ENCODE measurements at regions not wholly inside any gene's neighbourhood (a gene's known extent, or its start where the extent isn't known, plus 50 kb on each side); places are given as distances from the start of the nearest gene placed in this dataset.

GRCh38 chr3:22199095-22199494, 448.1 kb upstream of the ZNF385D start:
- no peak for TF ChIP-seq POLR2AphosphoS5 (IDR thresholded peaks at IDR 0.05; ENCODE audit: low read depth, low read length)
- no peak for TF ChIP-seq EP300 (IDR thresholded peaks at IDR 0.05; ENCODE audit: borderline replicate concordance in 1 of 2, low read depth in 2 of 2, low read length in 2 of 2)
- no peak for TF ChIP-seq E2F6 (IDR thresholded peaks at IDR 0.05)
- no peak for TF ChIP-seq SRF (IDR thresholded peaks at IDR 0.05; ENCODE audit: low read depth, low read length)
- TF ChIP-seq CTCF (IDR thresholded peaks at IDR 0.05; ENCODE audit: control extremely low read depth in 1 of 3, insufficient read depth in 1 of 3, low read depth in 1 of 3, low read length in 3 of 3) = no peak
- TF ChIP-seq RBBP5 (IDR thresholded peaks at IDR 0.05; ENCODE audit: borderline replicate concordance, low read depth, low read length) = no peak

All from H1 (cell line).